ENCODE measurements at regions not wholly inside any gene's neighbourhood (a gene's known extent, or its start where the extent isn't known, plus 50 kb on each side); places are given as distances from the start of the nearest gene placed in this dataset.
"Not testable (repeated sequence)": the region's sequence is repeated elsewhere in the genome, so short reads cannot be mapped to it uniquely, and the experiment has no call there.

GRCh38 chr13:80684217-80684991, 343.5 kb upstream of the SPRY2 start:
- H3K79me2 ChIP-seq: no peaks in the 10 kb centered on the region

GRCh38 chr13:80680786-80681366, 339.9 kb upstream of the SPRY2 start:
- H3K79me2 ChIP-seq: no peaks in the 10 kb centered on the region
- H2AFZ ChIP-seq: no peak overlapping the region
- TF ChIP-seq, protein P1, sequence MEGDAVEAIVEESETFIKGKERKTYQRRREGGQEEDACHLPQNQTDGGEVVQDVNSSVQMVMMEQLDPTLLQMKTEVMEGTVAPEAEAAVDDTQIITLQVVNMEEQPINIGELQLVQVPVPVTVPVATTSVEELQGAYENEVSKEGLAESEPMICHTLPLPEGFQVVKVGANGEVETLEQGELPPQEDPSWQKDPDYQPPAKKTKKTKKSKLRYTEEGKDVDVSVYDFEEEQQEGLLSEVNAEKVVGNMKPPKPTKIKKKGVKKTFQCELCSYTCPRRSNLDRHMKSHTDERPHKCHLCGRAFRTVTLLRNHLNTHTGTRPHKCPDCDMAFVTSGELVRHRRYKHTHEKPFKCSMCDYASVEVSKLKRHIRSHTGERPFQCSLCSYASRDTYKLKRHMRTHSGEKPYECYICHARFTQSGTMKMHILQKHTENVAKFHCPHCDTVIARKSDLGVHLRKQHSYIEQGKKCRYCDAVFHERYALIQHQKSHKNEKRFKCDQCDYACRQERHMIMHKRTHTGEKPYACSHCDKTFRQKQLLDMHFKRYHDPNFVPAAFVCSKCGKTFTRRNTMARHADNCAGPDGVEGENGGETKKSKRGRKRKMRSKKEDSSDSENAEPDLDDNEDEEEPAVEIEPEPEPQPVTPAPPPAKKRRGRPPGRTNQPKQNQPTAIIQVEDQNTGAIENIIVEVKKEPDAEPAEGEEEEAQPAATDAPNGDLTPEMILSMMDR (IDR thresholded peaks at IDR 0.05): no peak
- H3K4me1 ChIP-seq: no peaks in the 10 kb centered on the region
- H3K4me3 ChIP-seq (ENCODE audit: low read depth, low read length): no peak overlapping the region
- H3K9ac ChIP-seq: no peak overlapping the region
- H3K4me2 ChIP-seq (ENCODE audit: low read length): no peak overlapping the region
- no peak overlapping the region for H3K27ac ChIP-seq
- no peaks in the 10 kb centered on the region for H3K9me3 ChIP-seq (ENCODE audit: control insufficient read depth, low read length)
- no peaks in the 10 kb centered on the region for H3K36me3 ChIP-seq (ENCODE audit: control insufficient read depth, insufficient read depth, low read length)
- H3K27me3 ChIP-seq (ENCODE audit: control insufficient read depth, insufficient read depth, low read length): no peaks in the 10 kb centered on the region

More at GRCh38 chr13:80684217-80684991, 343.5 kb upstream of the SPRY2 start:
- Histone ChIP-seq H3K4me1 (no peaks in the 10 kb centered on the region), H2AFZ (no peak overlapping the region), H3K9ac (no peak overlapping the region), H3K4me2 (ENCODE audit: low read length) (no peak overlapping the region), H3K36me3 (ENCODE audit: control insufficient read depth, insufficient read depth, low read length) (no peaks in the 10 kb centered on the region), H3K4me3 (ENCODE audit: low read depth, low read length) (no peak overlapping the region), H3K27ac (no peak overlapping the region), H3K9me3 (ENCODE audit: control insufficient read depth, low read length) (no peaks in the 10 kb centered on the region), H3K27me3 (ENCODE audit: control insufficient read depth, insufficient read depth, low read length) (no peaks in the 10 kb centered on the region)
- TF ChIP-seq, protein P1 (IDR thresholded peaks at IDR 0.05): no peak

GRCh38 chr13:80679423-80679822, 338.5 kb upstream of the SPRY2 start:
- Histone ChIP-seq H3K4me3 (ENCODE audit: low read depth, low read length) (no peak overlapping the region), H3K36me3 (ENCODE audit: control insufficient read depth, insufficient read depth, low read length) (no peaks in the 10 kb centered on the region), H3K27ac (no peak overlapping the region), H3K27me3 (ENCODE audit: control insufficient read depth, insufficient read depth, low read length) (no peaks in the 10 kb centered on the region), H3K9ac (no peak overlapping the region), H3K9me3 (ENCODE audit: control insufficient read depth, low read length) (no peaks in the 10 kb centered on the region), H2AFZ (no peak overlapping the region), H3K4me1 (no peaks in the 10 kb centered on the region), H3K4me2 (ENCODE audit: low read length) (no peak overlapping the region), H3K79me2 (no peaks in the 10 kb centered on the region)
- TF ChIP-seq, protein P1 (IDR thresholded peaks at IDR 0.05): no peak

DNA sequence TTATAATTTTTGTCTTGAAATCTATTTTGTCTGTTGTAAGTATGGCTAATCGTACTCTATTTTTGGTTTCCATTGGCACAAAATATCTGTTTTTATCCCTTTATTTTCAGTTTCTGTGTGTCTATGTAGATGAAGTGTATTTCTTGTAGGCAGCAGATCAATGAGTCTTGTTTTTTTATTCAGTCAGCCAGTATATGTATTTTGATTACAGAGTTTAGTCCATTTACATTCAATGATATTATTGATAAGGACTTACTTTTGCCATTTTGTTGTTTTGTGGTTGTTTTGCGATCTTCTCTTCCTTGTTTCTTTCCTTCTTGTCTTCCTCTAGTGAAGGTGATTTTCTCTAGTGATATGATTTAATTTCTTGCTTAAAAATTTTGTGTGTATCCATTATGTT, 336.3 kb upstream of the SPRY2 start:
- TF ChIP-seq, protein P1 (IDR thresholded peaks at IDR 0.05): no peak

GRCh38 chr13:80675442-80675841, 334.5 kb upstream of the SPRY2 start:
- H3K4me3 ChIP-seq (ENCODE audit: low read depth, low read length); H3K36me3 ChIP-seq (ENCODE audit: control insufficient read depth, insufficient read depth, low read length); H3K9me3 ChIP-seq (ENCODE audit: control insufficient read depth, low read length); H3K27ac ChIP-seq; H2AFZ ChIP-seq; H3K4me2 ChIP-seq (ENCODE audit: low read length); H3K9ac ChIP-seq; H3K4me1 ChIP-seq; H3K79me2 ChIP-seq; H3K27me3 ChIP-seq (ENCODE audit: control insufficient read depth, insufficient read depth, low read length): not testable (repeated sequence)

More for the DNA sequence above, 336.3 kb upstream of the SPRY2 start:
- H3K4me2 ChIP-seq (ENCODE audit: low read length): no peak overlapping the region
- no peak overlapping the region for H3K9ac ChIP-seq
- H3K27me3 ChIP-seq (ENCODE audit: control insufficient read depth, insufficient read depth, low read length): no peaks in the 10 kb centered on the region
- no peaks in the 10 kb centered on the region for H3K36me3 ChIP-seq (ENCODE audit: control insufficient read depth, insufficient read depth, low read length)
- H3K9me3 ChIP-seq (ENCODE audit: control insufficient read depth, low read length): no peaks in the 10 kb centered on the region
- H3K79me2 ChIP-seq: no peaks in the 10 kb centered on the region
- H3K4me1 ChIP-seq: no peaks in the 10 kb centered on the region
- H3K4me3 ChIP-seq (ENCODE audit: low read depth, low read length): no peak overlapping the region
- no peak overlapping the region for H2AFZ ChIP-seq
- H3K27ac ChIP-seq: no peak overlapping the region
